GM18867 (cell line): ENCODE measurements at regions not wholly inside any gene's neighbourhood (a gene's known extent, or its start where the extent isn't known, plus 50 kb on each side); places are given as distances from the start of the nearest gene placed in this dataset.

Source experiments
- ATAC-seq: cut with Tn5 transposase; IDR thresholded peaks from one replicate; pipeline ENCODE4 v1.9.1; 2021; ENCODE audit warnings: mild to moderate bottlenecking, moderate library complexity; ENCODE audit not compliant: unreplicated experiment

GRCh38 chr7:25762511-25763462 lies 389.2 kb upstream of the NFE2L3 start:
- no peak for ATAC-seq

DNA sequence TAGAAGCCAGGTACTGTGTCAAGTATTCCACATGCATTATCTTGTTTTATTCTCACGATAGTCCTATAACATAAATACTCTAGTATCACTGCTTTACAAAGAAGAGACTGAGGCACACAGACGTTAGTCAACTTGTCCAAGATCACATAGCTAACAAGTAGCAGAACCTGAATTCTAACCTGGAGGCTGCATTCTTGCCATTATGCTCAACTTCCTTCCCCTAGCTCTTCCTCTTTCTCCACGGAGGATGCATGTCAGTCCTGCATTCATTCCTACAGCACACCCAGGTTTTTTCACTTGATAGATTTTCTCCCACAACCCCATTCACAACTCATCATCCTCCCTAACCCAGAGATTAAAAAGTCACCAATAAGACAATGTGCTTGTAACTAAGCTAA lies 388.5 kb upstream of the NFE2L3 start:
- no peak for ATAC-seq

- ATAC-seq, result no peak
These were observed 386.8 kb upstream of the NFE2L3 start for GRCh38 chr7:25765110-25765655.

- ATAC-seq, result no peak
These were observed 381.8 kb upstream of the NFE2L3 start for GRCh38 chr7:25770235-25770634.

GRCh38 chr7:25770670-25771069 lies 381.3 kb upstream of the NFE2L3 start:
- no peak for ATAC-seq

DNA sequence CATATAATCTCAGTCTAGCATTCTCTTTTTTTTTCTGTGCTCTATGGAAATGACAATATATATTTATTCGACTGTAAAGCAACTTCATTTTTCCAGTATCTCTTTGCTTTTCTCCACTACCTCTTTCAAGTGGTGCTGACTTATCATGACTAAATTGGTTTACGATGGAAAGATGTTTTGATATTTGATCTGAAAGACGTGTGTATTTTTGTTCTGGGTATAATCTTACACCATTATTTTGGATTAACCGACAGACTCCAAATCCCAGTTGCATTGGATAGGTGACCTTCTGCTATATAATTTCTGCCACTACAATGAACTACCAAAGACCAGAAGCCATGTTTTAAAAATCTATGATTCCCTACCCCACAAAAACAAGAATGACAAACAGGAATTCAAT lies 380.5 kb upstream of the NFE2L3 start:
- no peak for ATAC-seq

DNA sequence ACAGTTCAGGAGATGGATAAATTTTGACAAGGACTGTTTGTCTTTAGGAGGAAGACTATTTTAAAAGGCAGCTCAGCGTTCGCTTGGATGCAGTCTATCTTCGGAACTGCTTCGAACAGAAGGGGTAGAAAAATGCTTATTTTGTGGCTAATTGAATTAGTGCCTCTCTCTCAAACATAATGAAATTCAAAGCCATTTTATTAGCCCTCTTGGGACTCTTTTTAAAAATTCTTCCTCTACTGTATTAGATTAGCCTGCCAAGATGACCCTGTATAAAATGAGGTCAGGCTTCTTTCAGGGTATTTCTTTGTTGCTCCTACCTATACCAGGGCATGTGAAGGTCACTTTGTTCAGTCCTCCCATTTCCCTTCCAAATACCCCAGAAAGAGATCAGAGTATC lies 379.2 kb upstream of the NFE2L3 start:
- ATAC-seq, result no peak

DNA sequence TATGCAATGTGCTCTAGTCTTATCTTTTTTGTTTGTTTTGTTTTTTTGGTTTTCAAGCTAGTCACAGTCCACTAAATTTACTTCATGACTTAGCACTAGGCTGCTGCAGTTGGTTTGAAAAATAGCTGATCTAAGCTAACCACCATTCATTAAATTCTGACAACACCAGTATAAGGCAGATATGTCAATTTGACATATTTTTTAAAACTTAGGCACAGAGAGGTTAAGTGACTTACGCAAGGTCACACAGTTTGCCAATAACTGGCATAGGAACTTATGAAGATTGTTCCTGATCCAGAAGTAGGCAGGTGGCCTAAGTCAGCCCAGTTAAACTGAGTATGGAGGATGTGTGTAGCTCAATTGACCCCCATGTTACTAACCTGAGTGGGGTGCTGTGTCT lies 377.3 kb upstream of the NFE2L3 start:
- ATAC-seq, result no peak

- ATAC-seq, result no peak
These were observed 376.4 kb upstream of the NFE2L3 start for GRCh38 chr7:25775570-25775969.

GRCh38 chr7:25775999-25776743 lies 375.8 kb upstream of the NFE2L3 start:
- no peak for ATAC-seq

GRCh38 chr7:25776744-25777123 lies 375.3 kb upstream of the NFE2L3 start:
- ATAC-seq, result no peak

GRCh38 chr7:25777969-25778708 lies 373.9 kb upstream of the NFE2L3 start:
- ATAC-seq, result no peak

DNA sequence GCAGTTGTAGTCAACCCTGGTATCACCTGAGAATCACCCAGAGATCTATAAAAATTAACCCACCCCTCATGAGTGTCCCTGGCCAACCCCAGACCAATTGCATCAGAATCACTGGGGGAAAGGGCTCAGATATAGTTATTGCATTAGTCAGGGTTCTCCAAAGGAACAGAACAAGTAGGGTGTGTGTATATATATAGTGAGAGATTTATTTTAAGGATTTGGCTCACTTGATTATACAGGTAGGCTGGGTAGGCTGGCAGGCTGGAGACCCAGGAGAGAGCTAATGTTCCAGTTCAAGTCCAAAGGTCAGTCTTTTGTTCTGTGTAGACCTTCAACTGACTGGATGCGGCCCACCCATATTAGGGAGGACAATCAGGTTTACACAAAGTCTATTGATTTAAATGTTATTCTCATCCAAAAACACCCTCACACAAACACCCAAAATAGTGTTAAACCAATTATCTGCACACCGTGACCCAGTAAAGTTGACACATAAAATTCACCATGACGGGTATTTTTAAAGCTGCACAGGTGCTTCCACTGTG lies 372.9 kb upstream of the NFE2L3 start:
- no peak for ATAC-seq

DNA sequence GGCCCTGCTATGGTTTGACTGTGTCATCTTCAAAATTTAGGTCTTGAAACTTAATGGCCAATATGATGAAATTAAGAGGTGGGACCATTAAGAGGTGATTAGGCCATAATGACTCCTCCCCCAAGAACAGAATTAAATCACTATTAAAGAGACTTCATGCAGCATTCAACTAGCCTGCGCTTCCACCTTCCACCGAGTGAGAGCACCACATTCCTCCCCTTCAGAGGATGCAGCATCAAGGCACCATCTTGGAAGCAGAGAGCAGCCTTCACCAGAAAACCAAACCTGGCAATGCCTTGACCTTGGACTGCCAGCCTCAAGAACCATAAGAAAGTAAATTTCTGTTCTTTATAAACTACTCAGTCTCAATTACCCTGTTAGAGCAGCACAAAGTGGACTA lies 371.1 kb upstream of the NFE2L3 start:
- no peak for ATAC-seq

DNA sequence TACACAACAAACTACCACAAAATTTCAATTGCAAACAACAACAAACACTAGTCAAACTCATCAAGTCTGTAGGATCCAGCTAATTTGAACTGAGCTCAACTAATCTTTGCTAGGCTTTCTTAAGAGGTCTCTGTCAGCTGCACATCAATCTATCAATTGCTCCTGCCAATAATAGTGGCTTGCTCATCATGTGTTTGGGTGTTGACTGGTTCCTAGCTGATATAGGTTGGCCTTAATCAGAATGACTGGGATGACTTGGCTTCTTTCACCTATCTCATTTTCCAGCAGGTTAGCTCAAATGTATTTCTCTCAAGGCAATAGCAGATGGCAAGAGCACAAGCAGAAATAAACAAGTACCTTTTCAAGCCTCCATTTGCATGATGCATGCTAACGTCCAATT lies 370.3 kb upstream of the NFE2L3 start:
- ATAC-seq, result no peak

DNA sequence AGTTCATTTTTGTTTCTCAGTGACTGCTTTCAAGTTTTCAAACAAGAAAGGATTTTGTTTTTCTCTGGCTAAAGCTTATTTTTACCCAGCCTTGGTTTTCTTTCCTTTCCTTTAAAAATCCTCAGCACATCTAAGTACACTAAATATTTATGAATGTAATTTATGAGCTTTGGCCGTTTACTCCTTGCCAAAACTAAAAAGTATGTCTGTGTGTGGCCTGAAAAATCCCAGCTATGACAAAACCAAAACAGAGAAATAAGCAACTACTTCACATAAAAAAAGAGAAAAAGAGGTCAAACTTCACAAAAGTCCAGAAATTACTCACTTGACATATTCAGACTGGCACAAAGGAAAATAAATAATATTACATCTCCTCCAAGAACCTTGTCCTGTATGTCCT lies 365.1 kb upstream of the NFE2L3 start:
- ATAC-seq, result no peak

- no peak for ATAC-seq
These were observed 364.7 kb upstream of the NFE2L3 start for GRCh38 chr7:25787336-25787735.

DNA sequence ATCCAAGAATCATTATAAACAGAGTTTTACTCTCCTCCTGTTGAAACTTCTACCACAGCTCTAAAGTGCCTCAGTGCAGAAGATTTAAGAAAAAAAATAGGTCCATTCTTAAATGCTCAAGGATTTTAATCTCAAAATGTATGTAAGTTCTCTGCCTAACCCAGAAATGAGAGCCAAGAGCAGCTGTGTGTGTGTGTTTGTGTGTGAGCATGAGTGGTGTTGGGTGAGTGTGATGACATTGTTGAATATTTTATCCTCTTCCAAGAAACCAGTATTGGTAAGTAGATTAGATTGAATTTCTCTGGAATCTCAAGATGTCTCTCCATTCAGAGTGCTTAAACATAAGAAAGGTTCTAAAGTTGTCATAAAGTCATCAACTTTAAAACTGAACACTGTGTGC lies 363.6 kb upstream of the NFE2L3 start:
- no peak for ATAC-seq

DNA sequence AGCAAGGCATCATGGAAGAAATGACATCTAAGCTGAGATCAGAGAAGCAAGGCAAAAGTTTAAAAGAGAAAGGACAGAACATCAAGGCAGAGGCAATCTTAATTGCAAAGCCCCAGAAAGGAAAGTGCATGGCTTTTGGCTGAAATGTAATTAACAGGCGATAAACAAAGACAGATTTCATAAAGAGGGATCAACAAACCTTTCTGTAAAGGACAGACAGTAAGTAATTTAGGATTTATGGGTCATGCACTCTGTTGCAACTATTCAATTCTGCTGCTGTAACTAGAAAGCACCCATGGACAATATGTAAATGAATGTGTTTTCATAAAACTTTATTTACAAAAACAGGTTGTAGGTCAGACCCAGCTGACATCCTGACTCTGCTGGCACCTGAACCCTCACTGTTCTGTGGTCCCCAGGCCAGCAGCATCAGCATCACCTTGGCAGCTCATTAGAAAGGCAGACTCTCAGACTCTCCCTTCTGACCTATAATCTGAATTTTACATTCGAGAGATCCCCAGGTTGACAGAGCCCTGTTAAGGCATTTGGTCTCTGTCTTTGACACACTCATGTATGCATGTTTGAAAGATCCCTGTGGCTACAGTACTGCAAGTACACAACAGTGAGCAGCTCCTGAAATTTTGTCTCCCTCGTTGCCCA lies 362.9 kb upstream of the NFE2L3 start:
- ATAC-seq, result no peak
